Thyroid gland (tissue), 4 donors: ENCODE measurements at regions not wholly inside any gene's neighbourhood (a gene's known extent, or its start where the extent isn't known, plus 50 kb on each side); places are given as distances from the start of the nearest gene placed in this dataset.

Experiments
- DNase-seq, 2 donors: peaks; one replicate each; pipeline ENCODE4 v3.0.0-alpha.2; 2019
- H3K27ac ChIP-seq, 3 donors: fragments of 200-600 bp; sonication (generic); 1 replicate in 2 of 3; 2 replicates in 1 of 3; pipeline ENCODE4 v1.5.1; 2016 to 2019; ENCODE audit warnings: mild to moderate bottlenecking in 1 of 3, moderate library complexity in 1 of 3
- H3K27me3 ChIP-seq: fragments of 200-600 bp; sonication (generic); one replicate; pipeline ENCODE4 v1.5.1; 2019
- H3K36me3 ChIP-seq, 2 donors: fragments of 200-600 bp; sonication (generic); one replicate each; pipeline ENCODE4 v1.5.1; 2016 to 2019
- H3K4me1 ChIP-seq, 2 donors: fragments of 200-600 bp; sonication (generic); one replicate each; pipeline ENCODE4 v1.5.1; 2017 to 2019
- H3K4me3 ChIP-seq, 3 donors: fragments of 200-600 bp; sonication (generic); replicated peaks in 1 of 3; 1 replicate in 2 of 3; 2 replicates in 1 of 3; pipeline ENCODE4 v1.5.1; 2016; ENCODE audit warnings: mild to moderate bottlenecking in 1 of 3
- H3K9me3 ChIP-seq: fragments of 200-600 bp; sonication (generic); one replicate; pipeline ENCODE4 v1.5.1; 2017
- CTCF ChIP-seq, 6 experiments: fragments of 200-600 bp in 3 of 6; fragments of 450-650 bp in 3 of 6; sonication (generic) in 3 of 6; IDR thresholded peaks; one replicate each; pipeline ENCODE4 v1.5.1; 2016 to 2019; ENCODE audit warnings: antibody characterized with exemption in 6 of 6, mild to moderate bottlenecking in 2 of 6, inconsistent platforms in 1 of 6, moderate library complexity in 1 of 6
- POLR2A ChIP-seq, 2 donors: fragments of 450-650 bp; IDR thresholded peaks; one replicate each; pipeline ENCODE4 v1.6.1; 2017; ENCODE audit warnings: antibody characterized with exemption in 2 of 2, mild to moderate bottlenecking in 2 of 2, moderate library complexity in 1 of 2
- WGBS, 2 donors: methylation state at CpG; one replicate each; pipeline ENCODE4 v1.1.5; 2017; 5-methylcytosine and 5-hydroxymethylcytosine counted together
- intact Hi-C: fragments of 100-400 bp; cut with DNase I; formaldehyde crosslinking; loops from one replicate; pipeline ENCODE4 v1.15.1; 2023

GRCh38 chr18:76231402-76231801 lies 263.6 kb downstream of the ZNF516 start:
- Histone ChIP-seq H3K9me3 (no peaks in the 10 kb centered on the region), H3K4me1 (no peaks in the 10 kb centered on the region), H3K27me3 (no peaks in the 10 kb centered on the region), H3K4me3 (no peak overlapping the region), H3K36me3 (no peaks in the 10 kb centered on the region), H3K27ac (no peak overlapping the region)
- no peak for DNase-seq
- TF ChIP-seq CTCF (IDR thresholded peaks at IDR 0.05), result no peak
- no peak for TF ChIP-seq POLR2A (IDR thresholded peaks at IDR 0.05)
- WGBS, 2 donors, result 80 to 84% methylated on average over 5 of the region's 5 CpGs
- intact Hi-C loops, result no loop called here

GRCh38 chr18:76230791-76231190 lies 264.3 kb downstream of the ZNF516 start:
- Histone ChIP-seq H3K36me3 (no peaks in the 10 kb centered on the region), H3K27ac (no peak overlapping the region), H3K4me1 (no peaks in the 10 kb centered on the region), H3K9me3 (no peaks in the 10 kb centered on the region), H3K27me3 (no peaks in the 10 kb centered on the region), H3K4me3 (no peak overlapping the region)
- intact Hi-C loops, result no loop called here
- TF ChIP-seq POLR2A (IDR thresholded peaks at IDR 0.05) (no peak), CTCF (IDR thresholded peaks at IDR 0.05) (no peak)
- 56 to 63% methylated on average over 9 to 11 of the region's 11 CpGs for WGBS, 2 donors
- DNase-seq, result no peak

- DNase-seq, result no peak
- Histone ChIP-seq H3K27me3 (no peaks in the 10 kb centered on the region), H3K4me1 (no peaks in the 10 kb centered on the region), H3K36me3 (no peaks in the 10 kb centered on the region), H3K9me3 (no peaks in the 10 kb centered on the region), H3K27ac (no peak overlapping the region), H3K4me3 (no peak overlapping the region)
- intact Hi-C loops, result no loop called here
- WGBS, 2 donors, result 79 to 81% methylated on average over 7 of the region's 7 CpGs
- no peak for TF ChIP-seq POLR2A (IDR thresholded peaks at IDR 0.05)
- TF ChIP-seq CTCF (IDR thresholded peaks at IDR 0.05), result no peak
Measured at GRCh38 chr18:76228716-76229115, 266.3 kb downstream of the ZNF516 start.

GRCh38 chr18:76227759-76228158 lies 267.3 kb downstream of the ZNF516 start:
- intact Hi-C loops, result no loop called here
- Histone ChIP-seq H3K4me3 (no peak overlapping the region), H3K27ac (no peak overlapping the region), H3K9me3 (no peaks in the 10 kb centered on the region), H3K4me1 (no peaks in the 10 kb centered on the region), H3K36me3 (no peaks in the 10 kb centered on the region), H3K27me3 (no peaks in the 10 kb centered on the region)
- DNase-seq, result no peak
- TF ChIP-seq POLR2A (IDR thresholded peaks at IDR 0.05), result no peak
- TF ChIP-seq CTCF (IDR thresholded peaks at IDR 0.05), result no peak
- 81% methylated on average over 9 of the region's 9 CpGs for WGBS, 2 donors

- Histone ChIP-seq H3K4me3 (no peak overlapping the region), H3K36me3 (no peaks in the 10 kb centered on the region), H3K9me3 (no peaks in the 10 kb centered on the region), H3K27me3 (no peaks in the 10 kb centered on the region), H3K4me1 (no peaks in the 10 kb centered on the region), H3K27ac (no peak overlapping the region)
- 91 to 96% methylated on average over 8 of the region's 8 CpGs for WGBS, 2 donors
- intact Hi-C loops, result no loop called here
- TF ChIP-seq POLR2A (IDR thresholded peaks at IDR 0.05), result no peak
- no peak for TF ChIP-seq CTCF (IDR thresholded peaks at IDR 0.05)
- DNase-seq, result no peak
Measured at GRCh38 chr18:76223403-76223802, 271.6 kb downstream of the ZNF516 start.
